Body of pancreas (tissue), 4 donors: ENCODE measurements at regions not wholly inside any gene's neighbourhood (a gene's known extent, or its start where the extent isn't known, plus 50 kb on each side); places are given as distances from the start of the nearest gene placed in this dataset.

Experiments used
- POLR2A ChIP-seq, 3 donors: fragments of 450-650 bp; IDR thresholded peaks; one replicate each; pipeline ENCODE4 v1.6.1; 2016; ENCODE audit warnings: antibody characterized with exemption in 3 of 3, mild to moderate bottlenecking in 2 of 3
- TF ChIP-seq, protein P1 (sequence below), 7 experiments: fragments of 450-650 bp in 4 of 7; fragments of 200-600 bp in 3 of 7; sonication (generic) in 3 of 7; IDR thresholded peaks; one replicate each; pipeline ENCODE4 v1.5.1; 2016 to 2019; ENCODE audit warnings: antibody characterized with exemption in 7 of 7

DNA sequence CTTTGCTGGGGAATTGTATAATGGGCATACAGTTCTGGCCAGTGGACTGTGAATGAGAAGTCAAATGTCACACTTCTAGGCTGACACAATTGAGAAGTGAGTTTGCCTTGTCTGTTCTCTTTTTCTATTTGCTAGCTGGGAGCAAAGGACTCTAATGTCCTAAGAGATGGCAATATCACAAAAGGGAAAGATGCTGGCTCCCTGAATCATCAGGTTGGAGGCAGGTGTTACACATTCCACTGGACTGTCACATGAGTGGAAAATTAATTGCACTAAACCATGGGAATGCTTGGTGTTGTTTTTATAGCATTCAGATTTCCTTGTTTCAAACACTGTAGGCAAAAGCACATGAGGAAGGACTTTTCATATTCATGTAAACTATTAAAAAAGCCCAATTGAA, 388.3 kb downstream of the ADAM29 start:
- TF ChIP-seq, protein P1, sequence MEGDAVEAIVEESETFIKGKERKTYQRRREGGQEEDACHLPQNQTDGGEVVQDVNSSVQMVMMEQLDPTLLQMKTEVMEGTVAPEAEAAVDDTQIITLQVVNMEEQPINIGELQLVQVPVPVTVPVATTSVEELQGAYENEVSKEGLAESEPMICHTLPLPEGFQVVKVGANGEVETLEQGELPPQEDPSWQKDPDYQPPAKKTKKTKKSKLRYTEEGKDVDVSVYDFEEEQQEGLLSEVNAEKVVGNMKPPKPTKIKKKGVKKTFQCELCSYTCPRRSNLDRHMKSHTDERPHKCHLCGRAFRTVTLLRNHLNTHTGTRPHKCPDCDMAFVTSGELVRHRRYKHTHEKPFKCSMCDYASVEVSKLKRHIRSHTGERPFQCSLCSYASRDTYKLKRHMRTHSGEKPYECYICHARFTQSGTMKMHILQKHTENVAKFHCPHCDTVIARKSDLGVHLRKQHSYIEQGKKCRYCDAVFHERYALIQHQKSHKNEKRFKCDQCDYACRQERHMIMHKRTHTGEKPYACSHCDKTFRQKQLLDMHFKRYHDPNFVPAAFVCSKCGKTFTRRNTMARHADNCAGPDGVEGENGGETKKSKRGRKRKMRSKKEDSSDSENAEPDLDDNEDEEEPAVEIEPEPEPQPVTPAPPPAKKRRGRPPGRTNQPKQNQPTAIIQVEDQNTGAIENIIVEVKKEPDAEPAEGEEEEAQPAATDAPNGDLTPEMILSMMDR (IDR thresholded peaks at IDR 0.05): no peak
- no peak for TF ChIP-seq POLR2A (IDR thresholded peaks at IDR 0.05)
